Endothelial cell of umbilical vein (primary cell): ENCODE measurements at regions not wholly inside any gene's neighbourhood (a gene's known extent, or its start where the extent isn't known, plus 50 kb on each side); places are given as distances from the start of the nearest gene placed in this dataset.

Experiments
- BruUV-seq: library from RNA; stranded (reverse); fragments of 400-500 nt; replicated peaks from 2 replicates; lab custom pipeline; 2021; lab: Mats Ljungman, UMichigan
- CTCF ChIA-PET: fragments of 300-600, 350-600 bp; sonication (Branson Sonifier 250); formaldehyde crosslinking; loops from one replicate; lab custom pipeline; 2021; ENCODE audit warnings: antibody characterized with exemption, inconsistent platforms; lab: Charles Lee
- POLR2A ChIA-PET: fragments of 300-600, 350-600 bp; sonication (Branson Sonifier 250); formaldehyde crosslinking; loops from one replicate; lab custom pipeline; 2021; ENCODE audit warnings: antibody characterized with exemption, inconsistent platforms; lab: Charles Lee
- DNase-seq: peaks from one replicate; pipeline ENCODE4 v3.0.0-alpha.2; 2011; ENCODE audit warnings: low read depth, low spot score
- FAIRE-seq: peaks from 2 replicates; lab custom pipeline; 2011; peaks lifted over from hg19 to GRCh38; lab: Jason Lieb, UNC
- H2AFZ ChIP-seq: 2 replicates; pipeline ENCODE4 v1.6.0; 2012; ENCODE audit warnings: low read depth, low read length, control low read depth, inconsistent platforms
- H3K27ac ChIP-seq: 2 replicates; pipeline ENCODE4 v1.5.1; 2011; ENCODE audit warnings: low read depth, mild to moderate bottlenecking, control low read depth, low read length, moderate library complexity; ENCODE audit not compliant: insufficient read depth
- H3K27me3 ChIP-seq, 2 experiments: 2 replicates each; pipeline versions ENCODE4 v1.6.0 to v1.6.1; 2011; ENCODE audit warnings: low read length in 2 of 2, mixed read lengths in 1 of 2; ENCODE audit not compliant: control insufficient read depth in 2 of 2, insufficient read depth in 2 of 2
- H3K36me3 ChIP-seq, 2 experiments: 2 replicates in 1 of 2; 3 replicates in 1 of 2; pipeline ENCODE4 v1.5.1; 2011; ENCODE audit warnings: low read length in 2 of 2, mild to moderate bottlenecking in 1 of 2, moderate library complexity in 1 of 2; ENCODE audit not compliant: control insufficient read depth in 2 of 2, insufficient read depth in 2 of 2; ENCODE audit errors: extremely low read depth in 1 of 2
- H3K4me1 ChIP-seq: 3 replicates; pipeline ENCODE4 v1.5.1; 2011; ENCODE audit warnings: mild to moderate bottlenecking, low read length; ENCODE audit not compliant: control insufficient read depth, insufficient read depth; ENCODE audit errors: extremely low read depth
- H3K4me2 ChIP-seq: 2 replicates; pipeline ENCODE4 v1.6.1; 2011; ENCODE audit warnings: low read length, control low read depth, mixed read lengths; ENCODE audit not compliant: insufficient read depth
- H3K4me3 ChIP-seq, 3 experiments: fragments of 200-600 bp in 1 of 3; sonication (generic), shearing (Covaris generic) in 1 of 3; replicated peaks in 1 of 3; 2 replicates each; pipeline ENCODE4 v1.5.1; 2011 to 2016; ENCODE audit warnings: control low read depth in 3 of 3, low read length in 3 of 3, mild to moderate bottlenecking in 2 of 3, inconsistent platforms in 1 of 3, low read depth in 1 of 3, moderate library complexity in 1 of 3; ENCODE audit not compliant: insufficient read depth in 1 of 3
- H3K79me2 ChIP-seq: 2 replicates; pipeline ENCODE4 v1.6.0; 2012; ENCODE audit warnings: low read length, inconsistent platforms; ENCODE audit not compliant: control insufficient read depth, insufficient read depth
- H3K9ac ChIP-seq: replicated peaks from 2 replicates; pipeline ENCODE3; 2011; ENCODE audit warnings: low read length, control low read depth; ENCODE audit not compliant: insufficient read depth; ENCODE audit errors: extremely low read depth
- H3K9me1 ChIP-seq: replicated peaks from 3 replicates; pipeline ENCODE4 v1.6.0; 2011; ENCODE audit warnings: mild to moderate bottlenecking, low read length; ENCODE audit not compliant: control insufficient read depth, insufficient read depth; ENCODE audit errors: extremely low read depth
- H3K9me3 ChIP-seq: replicated peaks from 2 replicates; pipeline ENCODE4 v1.5.1; 2012; ENCODE audit warnings: low read length, inconsistent platforms; ENCODE audit not compliant: control insufficient read depth, insufficient read depth
- H4K20me1 ChIP-seq: replicated peaks from 2 replicates; pipeline ENCODE3; 2011; ENCODE audit warnings: mild to moderate bottlenecking, low read length; ENCODE audit not compliant: control insufficient read depth, insufficient read depth; ENCODE audit errors: extremely low read depth
- EZH2 ChIP-seq: IDR thresholded peaks from 2 replicates; pipeline ENCODE4 v1.6.1; 2012; ENCODE audit warnings: borderline replicate concordance, low read depth, mild to moderate bottlenecking, moderate library complexity, low read length, inconsistent platforms; ENCODE audit not compliant: severe bottlenecking
- FOS ChIP-seq: IDR thresholded peaks from 2 replicates; pipeline ENCODE4 v1.6.1; 2011; ENCODE audit warnings: mild to moderate bottlenecking, low read length, moderate library complexity, borderline replicate concordance; ENCODE audit not compliant: insufficient read depth
- GATA2 ChIP-seq: IDR thresholded peaks from 2 replicates; pipeline ENCODE4 v1.7.0; 2011; ENCODE audit warnings: low read depth, mild to moderate bottlenecking, moderate library complexity, mixed read lengths, low read length; ENCODE audit not compliant: insufficient read length, insufficient read depth
- JUN ChIP-seq: IDR thresholded peaks from 2 replicates; pipeline ENCODE4 v1.6.1; 2011; ENCODE audit warnings: borderline replicate concordance, low read depth; ENCODE audit not compliant: insufficient read length, insufficient read depth
- MYC ChIP-seq: IDR thresholded peaks from one replicate; pipeline ENCODE4 v1.6.1; 2011; ENCODE audit warnings: mild to moderate bottlenecking, low read depth, low read length
- POLR2A ChIP-seq: IDR thresholded peaks from 2 replicates; pipeline ENCODE4 v1.6.1; 2012; ENCODE audit warnings: low read depth, mild to moderate bottlenecking, control low read depth, low read length
- POLR2AphosphoS5 ChIP-seq: IDR thresholded peaks from 2 replicates; pipeline ENCODE4 v1.6.1; 2012; ENCODE audit warnings: low read depth, mild to moderate bottlenecking, control low read depth, low read length, moderate library complexity; ENCODE audit not compliant: insufficient read depth
- dilution Hi-C: fragments of 300-500 bp; cut with MboI; formaldehyde crosslinking; loops from one replicate; pipeline ENCODE4 v1.15.0; 2019; ENCODE audit warnings: low sequenced_read_pairs; ENCODE audit not compliant: extremely low pct_ligation_motif_present
- intact Hi-C: fragments of 100-400 bp; cut with micrococcal nuclease; formaldehyde crosslinking; loops from one replicate; pipeline ENCODE4 v1.10.0; 2022
- TF ChIP-seq, protein P1 (sequence below), 2 donors: IDR thresholded peaks; 1 replicate in 1 of 2; 2 replicates in 1 of 2; pipeline ENCODE4 v1.5.1; 2011; ENCODE audit warnings: low read length in 2 of 2, mild to moderate bottlenecking in 2 of 2, moderate library complexity in 2 of 2, control low read depth in 1 of 2, inconsistent platforms in 1 of 2, low read depth in 1 of 2; ENCODE audit not compliant: insufficient read depth in 1 of 2; ENCODE audit errors: extremely low read depth in 1 of 2
- TF ChIP-seq, protein P2 (sequence below): IDR thresholded peaks from 2 replicates; pipeline ENCODE4 v1.6.1; 2011; ENCODE audit not compliant: insufficient read depth, insufficient read length

DNA sequence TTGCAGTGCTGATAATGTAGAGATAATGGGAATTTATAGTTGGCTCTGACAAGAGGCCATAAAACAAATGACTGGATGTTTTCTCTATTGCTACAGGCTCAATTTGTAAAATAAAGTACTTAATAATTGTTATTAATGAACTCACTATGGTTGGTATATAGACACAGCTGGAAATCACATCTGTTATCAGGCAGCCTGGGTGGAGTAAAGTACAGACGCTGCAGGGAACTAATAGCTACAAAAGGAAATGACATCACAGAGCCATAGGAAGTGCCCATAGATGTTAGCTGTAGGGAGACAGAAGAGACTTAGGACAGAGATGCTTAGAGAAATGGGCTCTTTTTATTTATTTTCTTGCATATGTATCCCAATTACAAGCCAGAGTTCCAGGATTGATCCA, 81.0 kb upstream of the SNX19 start:
- Histone ChIP-seq H4K20me1 (no peaks in the 10 kb centered on the region), H3K27ac (no peak overlapping the region), H3K36me3 (no peaks in the 10 kb centered on the region), H3K4me2 (no peak overlapping the region), H3K9me1 (no peaks in the 10 kb centered on the region), H2AFZ (no peak overlapping the region), H3K4me3 (no peak overlapping the region), H3K4me1 (peaks cover 24% of the 10 kb centered on the region), H3K9ac (no peak overlapping the region), H3K79me2 (no peaks in the 10 kb centered on the region), H3K9me3 (no peaks in the 10 kb centered on the region), H3K27me3 (peaks cover 0 to 2% of the 10 kb centered on the region in 2 experiments)
- dilution Hi-C loops = no loop called here
- peak; percentile 3 for DNase-seq
- TF ChIP-seq EZH2 (no peak), FOS (no peak), JUN (no peak), GATA2 (no peak), POLR2A (no peak), MYC (no peak), POLR2AphosphoS5 (no peak)
- TF ChIP-seq, protein P1, sequence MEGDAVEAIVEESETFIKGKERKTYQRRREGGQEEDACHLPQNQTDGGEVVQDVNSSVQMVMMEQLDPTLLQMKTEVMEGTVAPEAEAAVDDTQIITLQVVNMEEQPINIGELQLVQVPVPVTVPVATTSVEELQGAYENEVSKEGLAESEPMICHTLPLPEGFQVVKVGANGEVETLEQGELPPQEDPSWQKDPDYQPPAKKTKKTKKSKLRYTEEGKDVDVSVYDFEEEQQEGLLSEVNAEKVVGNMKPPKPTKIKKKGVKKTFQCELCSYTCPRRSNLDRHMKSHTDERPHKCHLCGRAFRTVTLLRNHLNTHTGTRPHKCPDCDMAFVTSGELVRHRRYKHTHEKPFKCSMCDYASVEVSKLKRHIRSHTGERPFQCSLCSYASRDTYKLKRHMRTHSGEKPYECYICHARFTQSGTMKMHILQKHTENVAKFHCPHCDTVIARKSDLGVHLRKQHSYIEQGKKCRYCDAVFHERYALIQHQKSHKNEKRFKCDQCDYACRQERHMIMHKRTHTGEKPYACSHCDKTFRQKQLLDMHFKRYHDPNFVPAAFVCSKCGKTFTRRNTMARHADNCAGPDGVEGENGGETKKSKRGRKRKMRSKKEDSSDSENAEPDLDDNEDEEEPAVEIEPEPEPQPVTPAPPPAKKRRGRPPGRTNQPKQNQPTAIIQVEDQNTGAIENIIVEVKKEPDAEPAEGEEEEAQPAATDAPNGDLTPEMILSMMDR (IDR thresholded peaks at IDR 0.05; ENCODE audit: extremely low read depth in 1 of 2, insufficient read depth in 1 of 2, low read depth in 1 of 2, low read length in 2 of 2) = no peak
- TF ChIP-seq, protein P2, sequence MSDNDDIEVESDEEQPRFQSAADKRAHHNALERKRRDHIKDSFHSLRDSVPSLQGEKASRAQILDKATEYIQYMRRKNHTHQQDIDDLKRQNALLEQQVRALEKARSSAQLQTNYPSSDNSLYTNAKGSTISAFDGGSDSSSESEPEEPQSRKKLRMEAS = no peak
- no TSS peak for BruUV-seq
- POLR2A ChIA-PET = no interaction called here
- CTCF ChIA-PET = no interaction called here
- peak; percentile 37 for FAIRE-seq
- intact Hi-C loops = no loop called here
